HG03045 (cell line): ENCODE measurements at regions not wholly inside any gene's neighbourhood (a gene's known extent, or its start where the extent isn't known, plus 50 kb on each side); places are given as distances from the start of the nearest gene placed in this dataset.

Experiments
- ATAC-seq: cut with Tn5 transposase; IDR thresholded peaks from one replicate; pipeline ENCODE4 v1.9.1; 2021; ENCODE audit warnings: mild to moderate bottlenecking, moderate library complexity; ENCODE audit not compliant: unreplicated experiment

- no peak for ATAC-seq
Measured at GRCh38 chr9:120138955-120139354, 441.0 kb downstream of the CDK5RAP2 start.

GRCh38 chr9:120137186-120137840, 442.7 kb downstream of the CDK5RAP2 start:
- ATAC-seq = no peak

GRCh38 chr9:120136696-120137095, 443.3 kb downstream of the CDK5RAP2 start:
- no peak for ATAC-seq

- no peak for ATAC-seq
Measured at GRCh38 chr9:120117081-120117480, 462.9 kb downstream of the CDK5RAP2 start.

- no peak for ATAC-seq
Measured at GRCh38 chr9:120110520-120110919, 469.4 kb downstream of the CDK5RAP2 start.

- no peak for ATAC-seq
Measured at GRCh38 chr9:120109242-120109641, 470.7 kb downstream of the CDK5RAP2 start.

GRCh38 chr9:120107138-120107537, 472.8 kb downstream of the CDK5RAP2 start:
- ATAC-seq = no peak

GRCh38 chr9:120104771-120105170, 475.2 kb downstream of the CDK5RAP2 start:
- no peak for ATAC-seq

- no peak for ATAC-seq
Measured at GRCh38 chr9:120100595-120100994, 479.4 kb downstream of the CDK5RAP2 start.

- no peak for ATAC-seq
Measured at GRCh38 chr9:120099065-120099464, 480.9 kb downstream of the CDK5RAP2 start.

- no peak for ATAC-seq
Measured at GRCh38 chr9:120098584-120098983, 481.4 kb downstream of the CDK5RAP2 start.

- no peak for ATAC-seq
Measured at GRCh38 chr9:120091206-120091605, 488.8 kb downstream of the CDK5RAP2 start.

- no peak for ATAC-seq
Measured at GRCh38 chr9:120080849-120081248, 499.1 kb downstream of the CDK5RAP2 start.

- ATAC-seq = no peak
Measured at GRCh38 chr9:120078112-120078511, 501.9 kb downstream of the CDK5RAP2 start.

GRCh38 chr9:120071760-120072159, 508.2 kb downstream of the CDK5RAP2 start:
- ATAC-seq = no peak

GRCh38 chr9:120066315-120066714, 513.7 kb downstream of the CDK5RAP2 start:
- ATAC-seq = no peak

- no peak for ATAC-seq
Measured at GRCh38 chr9:120065151-120065550, 514.8 kb downstream of the CDK5RAP2 start.

- ATAC-seq = no peak
Measured at GRCh38 chr9:120045011-120045410, 535.0 kb downstream of the CDK5RAP2 start.

- ATAC-seq = no peak
Measured at GRCh38 chr9:120043448-120043847, 536.5 kb downstream of the CDK5RAP2 start.

GRCh38 chr9:120040896-120041295, 539.1 kb downstream of the CDK5RAP2 start:
- no peak for ATAC-seq

GRCh38 chr9:120038342-120038741, 541.6 kb downstream of the CDK5RAP2 start:
- no peak for ATAC-seq

GRCh38 chr9:120032639-120033038, 547.3 kb downstream of the CDK5RAP2 start:
- ATAC-seq = no peak

- ATAC-seq = no peak
Measured at GRCh38 chr9:120030847-120031246, 549.1 kb downstream of the CDK5RAP2 start.
